ENCODE measurements at regions not wholly inside any gene's neighbourhood (a gene's known extent, or its start where the extent isn't known, plus 50 kb on each side); places are given as distances from the start of the nearest gene placed in this dataset.
"Not testable (repeated sequence)": the region's sequence is repeated elsewhere in the genome, so short reads cannot be mapped to it uniquely, and the experiment has no call there.

- DNase-seq = not testable (repeated sequence)
Observed at GRCh38 chr14:30072454-30072853, 144.8 kb upstream of the PRKD1 start.

GRCh38 chr14:30077946-30078345 is 150.3 kb upstream of the PRKD1 start:
- no peak for DNase-seq

GRCh38 chr14:30078811-30079402 is 151.3 kb upstream of the PRKD1 start:
- DNase-seq = no peak

GRCh38 chr14:30082486-30082885 is 154.8 kb upstream of the PRKD1 start:
- no peak for DNase-seq

- DNase-seq = no peak
Observed at GRCh38 chr14:30084811-30085210, 157.2 kb upstream of the PRKD1 start.

GRCh38 chr14:30085943-30086342 is 158.3 kb upstream of the PRKD1 start:
- no peak for DNase-seq

GRCh38 chr14:30088620-30089019 is 161.0 kb upstream of the PRKD1 start:
- DNase-seq = no peak

GRCh38 chr14:30108975-30109700 is 181.5 kb upstream of the PRKD1 start:
- no peak for DNase-seq

- DNase-seq = no peak
Observed at GRCh38 chr14:30114051-30114450, 186.4 kb upstream of the PRKD1 start.

- no peak for DNase-seq
Observed at GRCh38 chr14:30115756-30116155, 188.1 kb upstream of the PRKD1 start.

- DNase-seq = no peak
Observed at GRCh38 chr14:30118992-30119640, 191.5 kb upstream of the PRKD1 start.

- no peak for DNase-seq
Observed at GRCh38 chr14:30125322-30125979, 197.8 kb upstream of the PRKD1 start.

- no peak for DNase-seq
Observed at GRCh38 chr14:30129807-30130206, 202.2 kb upstream of the PRKD1 start.

GRCh38 chr14:30131581-30132097 is 204.0 kb upstream of the PRKD1 start:
- DNase-seq = no peak

- no peak for DNase-seq
Observed at GRCh38 chr14:30132196-30132595, 204.5 kb upstream of the PRKD1 start.

- DNase-seq = no peak
Observed at GRCh38 chr14:30134936-30135335, 207.3 kb upstream of the PRKD1 start.

GRCh38 chr14:30138567-30138966 is 210.9 kb upstream of the PRKD1 start:
- no peak for DNase-seq

GRCh38 chr14:30142216-30142615 is 214.6 kb upstream of the PRKD1 start:
- DNase-seq = no peak

GRCh38 chr14:30143627-30144026 is 216.0 kb upstream of the PRKD1 start:
- DNase-seq = no peak

GRCh38 chr14:30153717-30154116 is 226.1 kb upstream of the PRKD1 start:
- no peak for DNase-seq

GRCh38 chr14:30156571-30156970 is 228.9 kb upstream of the PRKD1 start:
- DNase-seq = no peak

- DNase-seq = no peak
Observed at GRCh38 chr14:30158299-30158698, 230.7 kb upstream of the PRKD1 start.

GRCh38 chr14:30159374-30159773 is 231.7 kb upstream of the PRKD1 start:
- no peak for DNase-seq

- DNase-seq = no peak
Observed at GRCh38 chr14:30160608-30161007, 233.0 kb upstream of the PRKD1 start.

All from hematopoietic multipotent progenitor cell treated with erythropoietin and hydrocortisone succinate and interleukin-3 and kit ligand, for 8 days (in vitro differentiated cells).